SK-N-SH (cell line): ENCODE measurements at regions not wholly inside any gene's neighbourhood (a gene's known extent, or its start where the extent isn't known, plus 50 kb on each side); places are given as distances from the start of the nearest gene placed in this dataset.

Source experiments
- CTCF ChIA-PET: fragments of 300-600, 350-600 bp; formaldehyde crosslinking; extraction: SDS; loops from one replicate; lab custom pipeline; 2021; lab: Yijun Ruan, JAX
- POLR2A ChIA-PET: fragments of 350-600 bp; sonication (Branson Sonifier 250); formaldehyde crosslinking; extraction: SDS; loops from one replicate; lab custom pipeline; 2020; ENCODE audit warnings: antibody characterized with exemption, inconsistent platforms; lab: Yijun Ruan, JAX
- DNase-seq: peaks from one replicate; pipeline ENCODE4 v3.0.0; 2012
- H2AFZ ChIP-seq: fragments of 200-600 bp; sonication (generic); 2 replicates; pipeline ENCODE4 v1.8.1; 2016; ENCODE audit warnings: antibody characterized with exemption, mild to moderate bottlenecking, low read depth
- H3F3A ChIP-seq: fragments of 200-600 bp; sonication (generic); replicated peaks from 2 replicates; pipeline ENCODE3; 2016; ENCODE audit warnings: antibody characterized with exemption, mild to moderate bottlenecking; ENCODE audit not compliant: insufficient read depth
- H3K27ac ChIP-seq, 2 experiments: fragments of 200-500 bp in 1 of 2; fragments of 200-600 bp in 1 of 2; sonication (Bioruptor generic) in 1 of 2; sonication (generic), shearing (Covaris generic) in 1 of 2; 2 replicates each; pipeline versions ENCODE4 v1.5.1 to v1.6.1; 2014 to 2016; ENCODE audit warnings: low read depth in 2 of 2, inconsistent platforms in 1 of 2, low read length in 1 of 2, mild to moderate bottlenecking in 1 of 2, mixed read lengths in 1 of 2
- H3K27me3 ChIP-seq: fragments of 200-600 bp; sonication (generic), shearing (Covaris generic); 2 replicates; pipeline ENCODE4 v1.6.1; 2016; ENCODE audit warnings: mixed run types; ENCODE audit not compliant: insufficient read depth
- H3K36me3 ChIP-seq, 2 experiments: fragments of 200-500 bp in 1 of 2; fragments of 200-600 bp in 1 of 2; sonication (Bioruptor generic) in 1 of 2; sonication (generic) in 1 of 2; replicated peaks in 1 of 2; 2 replicates each; pipeline versions ENCODE3 to v1.5.1; 2014 to 2016; ENCODE audit warnings: low read length in 1 of 2, mild to moderate bottlenecking in 1 of 2; ENCODE audit not compliant: insufficient read depth in 2 of 2, control insufficient read depth in 1 of 2
- H3K4me1 ChIP-seq, 2 experiments: fragments of 200-500 bp in 1 of 2; fragments of 200-600 bp in 1 of 2; sonication (Bioruptor generic) in 1 of 2; sonication (generic), shearing (Covaris generic) in 1 of 2; 2 replicates each; pipeline versions ENCODE4 v1.5.1 to v1.6.1; 2014 to 2016; ENCODE audit warnings: low read depth in 1 of 2, low read length in 1 of 2, mixed run types in 1 of 2; ENCODE audit not compliant: insufficient read depth in 2 of 2, control insufficient read depth in 1 of 2
- H3K4me2 ChIP-seq: fragments of 200-600 bp; sonication (generic), shearing (Covaris generic); 2 replicates; pipeline ENCODE4 v1.6.1; 2017; ENCODE audit warnings: mixed run types
- H3K4me3 ChIP-seq, 2 experiments: fragments of 200-500 bp in 1 of 2; fragments of 200-600 bp in 1 of 2; sonication (Bioruptor generic) in 1 of 2; sonication (generic), shearing (Covaris generic) in 1 of 2; 2 replicates each; pipeline versions ENCODE4 v1.5.1 to v1.8.1; 2014 to 2016; ENCODE audit warnings: low read depth in 2 of 2, inconsistent platforms in 1 of 2, low read length in 1 of 2, mild to moderate bottlenecking in 1 of 2, mixed read lengths in 1 of 2, moderate library complexity in 1 of 2
- H3K79me2 ChIP-seq: fragments of 200-600 bp; sonication (generic); 2 replicates; pipeline ENCODE4 v1.8.1; 2017; ENCODE audit warnings: mild to moderate bottlenecking; ENCODE audit not compliant: insufficient read depth
- H3K9ac ChIP-seq: fragments of 200-600 bp; sonication (generic); 2 replicates; pipeline ENCODE4 v1.6.1; 2017; ENCODE audit warnings: mixed run types
- H3K9me2 ChIP-seq: fragments of 200-600 bp; sonication (generic); 2 replicates; pipeline ENCODE4 v1.6.1; 2017; ENCODE audit warnings: mixed run types
- H3K9me3 ChIP-seq: fragments of 200-600 bp; sonication (generic); 2 replicates; pipeline ENCODE4 v1.6.1; 2017; ENCODE audit warnings: mixed run types, mild to moderate bottlenecking, moderate library complexity
- H4K20me1 ChIP-seq: fragments of 200-600 bp; sonication (generic); 2 replicates; pipeline ENCODE4 v1.6.1; 2017; ENCODE audit warnings: mild to moderate bottlenecking, mixed run types; ENCODE audit not compliant: insufficient read depth
- CHD2 ChIP-seq: fragments of 150-350 bp; IDR thresholded peaks from 2 replicates; pipeline ENCODE4 v1.6.1; 2018; ENCODE audit warnings: low read length; ENCODE audit not compliant: partially characterized antibody
- EP300 ChIP-seq, 2 experiments: IDR thresholded peaks; 2 replicates each; pipeline versions ENCODE4 v1.4.0 to v1.6.1; 2012; ENCODE audit warnings: borderline replicate concordance in 1 of 2, low read depth in 1 of 2, low read length in 1 of 2
- FOXJ3 ChIP-seq: sonication (generic); formaldehyde crosslinking; IDR thresholded peaks from 2 replicates; pipeline ENCODE4 v1.5.1; 2020; ENCODE audit warnings: mild to moderate bottlenecking, missing genetic modification reagents
- GATA2 ChIP-seq: sonication (generic); formaldehyde crosslinking; IDR thresholded peaks from 2 replicates; pipeline ENCODE4 v1.5.0; 2020; ENCODE audit warnings: mild to moderate bottlenecking, missing genetic modification reagents
- MAX ChIP-seq: IDR thresholded peaks from 2 replicates; pipeline ENCODE4 v1.4.0; 2012; ENCODE audit warnings: low read depth
- POLR2AphosphoS5 ChIP-seq: IDR thresholded peaks from 2 replicates; pipeline ENCODE4 v1.6.1; 2012; ENCODE audit warnings: low read depth, low read length
- RAD21 ChIP-seq: IDR thresholded peaks from 2 replicates; pipeline ENCODE4 v1.6.1; 2012; ENCODE audit warnings: mild to moderate bottlenecking, low read length
- REST ChIP-seq: IDR thresholded peaks from 2 replicates; pipeline ENCODE4 v1.6.1; 2012; ENCODE audit warnings: mild to moderate bottlenecking, low read depth, low read length, moderate library complexity
- RFX5 ChIP-seq: IDR thresholded peaks from 2 replicates; pipeline ENCODE4 v1.6.1; 2012; ENCODE audit warnings: mild to moderate bottlenecking, improper control_type of control experiment, low read length
- RXRA ChIP-seq: IDR thresholded peaks from 2 replicates; pipeline ENCODE4 v1.4.0; 2012; ENCODE audit warnings: low read depth, mild to moderate bottlenecking, borderline replicate concordance
- SIN3A ChIP-seq: IDR thresholded peaks from 2 replicates; pipeline ENCODE4 v1.6.1; 2012; ENCODE audit warnings: low read depth, mild to moderate bottlenecking, low read length, moderate library complexity, borderline replicate concordance
- TAF1 ChIP-seq: IDR thresholded peaks from 2 replicates; pipeline ENCODE4 v1.6.1; 2012; ENCODE audit warnings: low read depth, mild to moderate bottlenecking, low read length, moderate library complexity, borderline replicate concordance
- ZBTB33 ChIP-seq: IDR thresholded peaks from 2 replicates; pipeline ENCODE4 v1.4.0; 2012; ENCODE audit warnings: low read depth, borderline replicate concordance
- WGBS: methylation state at CpG from one replicate; pipeline ENCODE4 v1.1.6; 2017; ENCODE audit warnings: low lambda C conversion rate; 5-methylcytosine and 5-hydroxymethylcytosine counted together

- Histone ChIP-seq H3K9me2 (no peaks in the 10 kb centered on the region), H3K4me2 (no peak overlapping the region), H3K27me3 (no peaks in the 10 kb centered on the region; the same call in 1 of the 2 replicates), H3K79me2 (no peaks in the 10 kb centered on the region), H3K36me3 (no peaks in the 10 kb centered on the region), H3K27ac (no peak overlapping the region), H2AFZ (no peak overlapping the region), H4K20me1 (no peaks in the 10 kb centered on the region), H3K9me3 (no peaks in the 10 kb centered on the region), H3K4me1 (no peaks in the 10 kb centered on the region), H3K4me3 (no peak overlapping the region), H3K9ac (no peak overlapping the region), H3F3A (no peaks in the 10 kb centered on the region)
- POLR2A ChIA-PET, result no interaction called here
- 6% methylated on average over 3 of the region's 3 CpGs for WGBS
- TF ChIP-seq EP300 (IDR thresholded peaks at IDR 0.05; ENCODE audit: borderline replicate concordance in 1 of 2, low read depth in 1 of 2, low read length in 1 of 2), result no peak
- TF ChIP-seq FOXJ3, result no peak
- no peak for TF ChIP-seq CHD2
- TF ChIP-seq TAF1, result no peak
- TF ChIP-seq RAD21, result no peak
- no peak for TF ChIP-seq SIN3A
- no peak for TF ChIP-seq RFX5
- no peak for TF ChIP-seq REST
- no peak for TF ChIP-seq GATA2
- TF ChIP-seq MAX, result no peak
- CTCF ChIA-PET, result no interaction called here
- DNase-seq, result no peak
Measured at GRCh38 chr6:1479601-1480221, 90.3 kb downstream of the FOXF2 start.

GRCh38 chr6:1481286-1481685 lies 91.9 kb downstream of the FOXF2 start:
- no peak for DNase-seq
- Histone ChIP-seq H3K4me2 (no peak overlapping the region), H3K4me3 (no peak overlapping the region), H3K27me3 (no peaks in the 10 kb centered on the region; the same call in 1 of the 2 replicates)
- TF ChIP-seq POLR2AphosphoS5 (no peak), REST (no peak), RAD21 (no peak), RFX5 (no peak), RXRA (no peak), ZBTB33 (no peak)
- TF ChIP-seq, all 33 proteins: peak for 0
- H3K79me2 ChIP-seq, result no peaks in the 10 kb centered on the region
- H3K36me3 ChIP-seq, result no peaks in the 10 kb centered on the region
- H2AFZ ChIP-seq, result no peak overlapping the region
- no peaks in the 10 kb centered on the region for H4K20me1 ChIP-seq
- H3F3A ChIP-seq, result no peaks in the 10 kb centered on the region
- ChIA-PET POLR2A (no interaction called here), CTCF (no interaction called here)
- H3K9me3 ChIP-seq, result no peaks in the 10 kb centered on the region
- no peak overlapping the region for H3K9ac ChIP-seq
- no peak overlapping the region for H3K27ac ChIP-seq
- WGBS, result 0% methylated on average over 1 of the region's 1 CpG
- no peaks in the 10 kb centered on the region for H3K4me1 ChIP-seq
- no peaks in the 10 kb centered on the region for H3K9me2 ChIP-seq
